CD8-positive, alpha-beta memory T cell (primary cell): ENCODE measurements at regions not wholly inside any gene's neighbourhood (a gene's known extent, or its start where the extent isn't known, plus 50 kb on each side); places are given as distances from the start of the nearest gene placed in this dataset.

Source experiments
- CTCF ChIA-PET: fragments of 350-600 bp; sonication (Branson Sonifier 250); formaldehyde crosslinking; loops from one replicate; lab custom pipeline; 2021; ENCODE audit warnings: antibody characterized with exemption; lab: Charles Lee
- POLR2A ChIA-PET: fragments of 350-600 bp; sonication (Branson Sonifier 250); formaldehyde crosslinking; loops from one replicate; lab custom pipeline; 2021; ENCODE audit warnings: antibody characterized with exemption; lab: Charles Lee
- DNase-seq, 5 donors: peaks; one replicate each; pipeline versions ENCODE4 v3.0.0 to v3.0.0-alpha.2; 2020 to 2022; ENCODE audit warnings: mixed read lengths in 1 of 5
- H3K27ac ChIP-seq: one replicate; pipeline ENCODE4 v1.7.0; 2013; ENCODE audit warnings: low read depth, mild to moderate bottlenecking, low read length, moderate library complexity
- H3K27me3 ChIP-seq: 2 replicates; pipeline ENCODE4 v1.7.0; 2013; ENCODE audit warnings: low read length, mild to moderate bottlenecking; ENCODE audit not compliant: insufficient read depth, poor library complexity, severe bottlenecking
- H3K36me3 ChIP-seq: 2 replicates; pipeline ENCODE4 v1.7.0; 2013; ENCODE audit warnings: mild to moderate bottlenecking, low read length, moderate library complexity; ENCODE audit not compliant: insufficient read depth
- H3K4me1 ChIP-seq: 2 replicates; pipeline ENCODE4 v1.7.0; 2013; ENCODE audit warnings: mild to moderate bottlenecking, low read length, moderate library complexity; ENCODE audit not compliant: insufficient read depth
- H3K4me3 ChIP-seq: 2 replicates; pipeline ENCODE4 v1.7.0; 2013; ENCODE audit warnings: mild to moderate bottlenecking, low read length
- H3K9me3 ChIP-seq: 2 replicates; pipeline ENCODE4 v1.7.0; 2013; ENCODE audit warnings: mild to moderate bottlenecking, low read length
- H3K27ac Mint-ChIP-seq, 8 donors: one replicate each; pipeline ENCODE4 v1.8.0; 2020 to 2021; ENCODE audit warnings: mixed read lengths in 8 of 8, mild to moderate bottlenecking in 6 of 8, inconsistent platforms in 3 of 8, moderate library complexity in 3 of 8
- H3K27me3 Mint-ChIP-seq, 2 donors: one replicate each; pipeline ENCODE4 v1.8.0; 2020 to 2021; ENCODE audit warnings: mixed read lengths in 2 of 2, mild to moderate bottlenecking in 1 of 2, moderate library complexity in 1 of 2
- H3K36me3 Mint-ChIP-seq, 3 donors: one replicate each; pipeline ENCODE4 v1.8.0; 2020 to 2021; ENCODE audit warnings: mixed read lengths in 3 of 3, inconsistent platforms in 1 of 3, mild to moderate bottlenecking in 1 of 3
- H3K4me1 Mint-ChIP-seq, 3 donors: one replicate each; pipeline ENCODE4 v1.8.0; 2020 to 2021; ENCODE audit warnings: mixed read lengths in 3 of 3, inconsistent platforms in 1 of 3, mild to moderate bottlenecking in 1 of 3
- H3K4me3 Mint-ChIP-seq, 7 donors: one replicate each; pipeline ENCODE4 v1.8.0; 2020 to 2021; ENCODE audit warnings: mixed read lengths in 7 of 7, mild to moderate bottlenecking in 6 of 7, moderate library complexity in 4 of 7, inconsistent platforms in 2 of 7
- H3K9me3 Mint-ChIP-seq, 5 donors: one replicate each; pipeline ENCODE4 v1.8.0; 2020 to 2022; ENCODE audit warnings: mixed read lengths in 5 of 5, mild to moderate bottlenecking in 3 of 5, moderate library complexity in 2 of 5, inconsistent platforms in 1 of 5

DNA sequence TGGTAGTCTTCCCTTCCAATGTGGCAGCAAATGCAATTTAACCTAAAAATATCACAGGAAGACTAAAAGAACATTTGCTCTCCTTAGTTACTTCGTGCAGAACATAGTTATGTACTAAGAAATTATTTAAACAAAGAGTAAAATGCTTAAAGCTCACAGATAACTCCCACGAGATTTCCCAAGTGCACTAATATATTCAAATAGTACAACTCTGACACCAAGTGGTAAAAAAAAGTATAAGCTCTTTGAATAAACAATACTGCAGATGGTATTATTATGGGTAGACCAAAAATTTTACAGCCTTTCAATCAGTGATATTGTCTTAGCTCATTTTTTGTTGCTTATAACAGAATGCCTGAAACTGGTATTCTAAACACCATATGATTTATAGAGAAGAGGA lies 52.8 kb upstream of the FILIP1 start:
- H3K9me3 Mint-ChIP-seq: no peaks in the 10 kb centered on the region
- DNase-seq: no peak
- H3K27me3 ChIP-seq: no peaks in the 10 kb centered on the region
- H3K27ac Mint-ChIP-seq: no peak overlapping the region
- no peaks in the 10 kb centered on the region for H3K4me1 ChIP-seq
- H3K4me3 Mint-ChIP-seq: no peak overlapping the region
- no peak overlapping the region for H3K27ac ChIP-seq
- H3K4me3 ChIP-seq: no peak overlapping the region
- ChIA-PET CTCF (interaction anchor here (1.0 kb wide), 1 partner anchor 337 kb away, joined by 3 read pairs; no protein-coding TSS in a partner anchor), POLR2A (no interaction called here)
- H3K36me3 Mint-ChIP-seq: no peaks in the 10 kb centered on the region
- peaks cover 2 to 7% (median 3%) of the 10 kb centered on the region in 3 donors for H3K4me1 Mint-ChIP-seq
- H3K27me3 Mint-ChIP-seq: peaks cover 2 to 4% of the 10 kb centered on the region in 2 donors
- no peaks in the 10 kb centered on the region for H3K9me3 ChIP-seq
- H3K36me3 ChIP-seq: no peaks in the 10 kb centered on the region

DNA sequence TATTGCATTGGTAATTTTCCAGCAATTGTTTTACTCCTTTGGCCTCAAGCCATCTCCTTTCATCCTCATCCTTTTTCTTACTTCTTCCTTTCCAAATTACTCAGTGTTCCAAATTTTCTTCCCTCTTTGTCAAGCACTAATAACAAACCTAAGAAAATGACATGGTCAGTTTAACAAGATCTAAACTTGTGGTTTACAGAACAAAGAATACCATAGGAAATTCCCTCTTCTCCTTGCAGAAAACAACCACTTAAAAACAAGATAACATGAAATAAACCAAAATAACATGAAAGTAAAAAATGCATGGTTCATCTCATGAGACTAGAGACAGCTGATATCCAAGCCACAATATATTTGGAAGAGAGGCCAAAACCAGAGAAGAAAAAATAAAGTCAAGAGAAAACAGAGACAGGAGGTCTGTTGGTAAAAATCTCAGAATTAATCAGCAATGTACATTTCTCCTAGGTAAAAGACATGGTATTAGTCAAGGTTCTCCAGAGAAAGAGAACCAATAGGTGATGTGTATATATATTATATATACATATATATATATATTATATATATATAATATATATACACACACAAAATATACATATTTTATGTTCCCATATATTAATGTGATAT lies 51.0 kb upstream of the SENP6 start:
- no peaks in the 10 kb centered on the region for H3K27me3 ChIP-seq
- no peaks in the 10 kb centered on the region for H3K36me3 Mint-ChIP-seq
- no peaks in the 10 kb centered on the region for H3K27me3 Mint-ChIP-seq
- H3K36me3 ChIP-seq: no peaks in the 10 kb centered on the region
- H3K9me3 ChIP-seq: no peaks in the 10 kb centered on the region
- ChIA-PET CTCF (no interaction called here), POLR2A (no interaction called here)
- H3K4me1 Mint-ChIP-seq: peaks cover 6 to 12% (median 7%) of the 10 kb centered on the region in 3 donors
- H3K9me3 Mint-ChIP-seq: no peaks in the 10 kb centered on the region
- DNase-seq: no peak
- no peak overlapping the region for H3K4me3 Mint-ChIP-seq
- H3K27ac ChIP-seq: no peak overlapping the region
- no peaks in the 10 kb centered on the region for H3K4me1 ChIP-seq
- H3K27ac Mint-ChIP-seq: peak overlapping the region in 1 of 8 donors; percentile 12
- no peak overlapping the region for H3K4me3 ChIP-seq

DNA sequence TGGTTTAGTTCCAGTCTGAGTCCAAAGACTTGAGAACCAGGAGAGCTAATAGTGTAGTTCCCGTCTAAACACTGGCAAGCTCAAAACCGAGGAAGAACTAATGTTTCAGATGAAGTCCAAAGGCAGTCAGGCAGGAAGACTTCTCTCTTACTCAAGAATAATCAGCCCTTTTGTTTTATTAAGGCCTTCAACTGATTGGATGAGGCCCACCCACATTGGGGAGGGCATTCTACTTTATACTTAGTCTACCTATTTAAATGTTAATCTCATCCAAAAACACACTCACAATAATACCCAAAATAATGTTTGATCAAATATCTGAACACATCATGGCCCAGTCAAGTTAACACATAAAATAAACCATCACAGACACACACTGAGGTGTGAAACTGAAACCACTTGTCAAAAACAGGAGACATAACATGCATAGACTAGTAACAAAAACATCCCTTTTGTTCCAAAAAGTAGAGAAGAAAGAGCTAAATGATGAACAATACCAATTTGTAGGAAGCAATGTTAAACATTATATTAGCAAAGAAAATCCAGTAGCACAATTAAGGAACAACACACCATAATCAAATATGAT lies 50.2 kb upstream of the SENP6 start:
- no peak for DNase-seq
- Histone ChIP-seq H3K4me1 (no peaks in the 10 kb centered on the region), H3K9me3 (no peaks in the 10 kb centered on the region), H3K27me3 (no peaks in the 10 kb centered on the region), H3K27ac (no peak overlapping the region), H3K4me3 (no peak overlapping the region), H3K36me3 (no peaks in the 10 kb centered on the region)
- Mint-ChIP-seq H3K4me1 (peaks cover 6 to 12% (median 7%) of the 10 kb centered on the region in 3 donors), H3K4me3 (peak overlapping the region in 2 of 7 donors; percentile 3 to 9), H3K27me3 (no peaks in the 10 kb centered on the region), H3K27ac (peak overlapping the region in 1 of 8 donors; percentile 9), H3K36me3 (no peaks in the 10 kb centered on the region), H3K9me3 (no peaks in the 10 kb centered on the region)
- ChIA-PET CTCF (no interaction called here), POLR2A (no interaction called here)
